HepG2 (cell line): ENCODE measurements at regions not wholly inside any gene's neighbourhood (a gene's known extent, or its start where the extent isn't known, plus 50 kb on each side); places are given as distances from the start of the nearest gene placed in this dataset.

ENCODE experiments used
- ATAC-seq: fragments of 200-7000 bp; cut with Tn5 transposase; 3 replicates; pipeline ENCODE4 v1.9.1; 2020; ENCODE audit warnings: mild to moderate bottlenecking, moderate library complexity
- BruUV-seq: library from RNA; stranded (reverse); fragments of 400-500 nt; replicated peaks from 2 replicates; lab custom pipeline; 2021; lab: Mats Ljungman, UMichigan
- CTCF ChIA-PET: fragments of 300-600 bp; formaldehyde crosslinking; extraction: SDS; loops from one replicate; lab custom pipeline; 2021; ENCODE audit warnings: low total read pairs, inconsistent platforms, low intra/inter-chr PET ratio; lab: Yijun Ruan, JAX
- POLR2A ChIA-PET: fragments of 350-600 bp; sonication (Branson Sonifier 250); formaldehyde crosslinking; loops from one replicate; lab custom pipeline; 2020; ENCODE audit warnings: antibody characterized with exemption, inconsistent platforms; lab: Yijun Ruan, JAX
- DNase-seq: peaks from one replicate; pipeline ENCODE4 v3.0.0-alpha.2; 2015; ENCODE audit warnings: low spot score
- FAIRE-seq: peaks from 3 replicates; lab custom pipeline; 2011; peaks lifted over from hg19 to GRCh38; lab: Jason Lieb, UNC
- H2AFZ ChIP-seq: one replicate; pipeline ENCODE4 v1.6.1; 2011; ENCODE audit warnings: low read length, inconsistent platforms
- H3K27ac ChIP-seq: fragments of 300-600 bp; 3 replicates; pipeline ENCODE4 v1.8.0; 2011; ENCODE audit warnings: mixed run types, mild to moderate bottlenecking, mixed read lengths, low read length, inconsistent platforms; ENCODE audit not compliant: insufficient read depth; ENCODE audit errors: extremely low read length
- H3K27me3 ChIP-seq, 2 experiments: fragments of 200-600 bp in 1 of 2; 2 replicates in 1 of 2; 3 replicates in 1 of 2; pipeline versions ENCODE4 v1.6.0 to v1.8.0; 2011; ENCODE audit warnings: low read length in 2 of 2, mild to moderate bottlenecking in 2 of 2, moderate library complexity in 2 of 2, inconsistent platforms in 1 of 2; ENCODE audit not compliant: insufficient read depth in 2 of 2, control insufficient read depth in 1 of 2
- H3K36me3 ChIP-seq, 2 experiments: fragments of 200-600 bp in 1 of 2; replicated peaks in 1 of 2; 2 replicates in 1 of 2; 3 replicates in 1 of 2; pipeline versions ENCODE4 v1.5.1 to v1.8.0; 2011; ENCODE audit warnings: low read length in 2 of 2, inconsistent platforms in 1 of 2; ENCODE audit not compliant: insufficient read depth in 2 of 2, control insufficient read depth in 1 of 2
- H3K4me1 ChIP-seq: 2 replicates; pipeline ENCODE4 v1.5.1; 2012; ENCODE audit warnings: low read length, inconsistent platforms; ENCODE audit not compliant: insufficient read depth
- H3K4me2 ChIP-seq: 2 replicates; pipeline ENCODE4 v1.6.0; 2011; ENCODE audit warnings: low read depth, low read length, inconsistent platforms
- H3K4me3 ChIP-seq, 3 experiments: fragments of 200-600 bp in 1 of 3; sonication (generic), shearing (Covaris generic) in 1 of 3; replicated peaks in 1 of 3; 2 replicates each; pipeline ENCODE4 v1.5.1; 2011 to 2016; ENCODE audit warnings: low read length in 3 of 3, inconsistent platforms in 2 of 3, low read depth in 2 of 3, mild to moderate bottlenecking in 2 of 3, control low read depth in 1 of 3, mixed read lengths in 1 of 3; ENCODE audit not compliant: insufficient read depth in 1 of 3
- H3K79me2 ChIP-seq: one replicate; pipeline ENCODE4 v1.6.1; 2011; ENCODE audit warnings: low read length, inconsistent platforms; ENCODE audit not compliant: insufficient read depth
- H3K9ac ChIP-seq: 2 replicates; pipeline ENCODE4 v1.6.0; 2011; ENCODE audit warnings: mild to moderate bottlenecking, low read depth, low read length, inconsistent platforms; ENCODE audit not compliant: insufficient read depth
- H3K9me3 ChIP-seq: 2 replicates; pipeline ENCODE4 v1.5.1; 2012; ENCODE audit warnings: mild to moderate bottlenecking, low read length
- H4K20me1 ChIP-seq: 2 replicates; pipeline ENCODE4 v1.6.0; 2011; ENCODE audit warnings: inconsistent platforms, mild to moderate bottlenecking, low read length, moderate library complexity; ENCODE audit not compliant: insufficient read depth
- ELF3 ChIP-seq: IDR thresholded peaks from 2 replicates; pipeline ENCODE4 v1.6.1; 2016; ENCODE audit warnings: missing genetic modification reagents, missing compliant biosample characterization
- FOSL2 ChIP-seq: sonication (generic); formaldehyde crosslinking; IDR thresholded peaks from 2 replicates; pipeline ENCODE4 v1.4.0; 2020; ENCODE audit warnings: missing genetic modification reagents
- MED1 ChIP-seq: sonication (generic); formaldehyde crosslinking; IDR thresholded peaks from 2 replicates; pipeline ENCODE4 v1.4.0; 2020; ENCODE audit warnings: missing genetic modification reagents
- MLXIP ChIP-seq: sonication (generic); formaldehyde crosslinking; IDR thresholded peaks from 2 replicates; pipeline ENCODE4 v1.9.0; 2021; ENCODE audit warnings: missing genetic modification reagents, borderline replicate concordance
- PRDM4 ChIP-seq: sonication (generic); formaldehyde crosslinking; IDR thresholded peaks from 2 replicates; pipeline ENCODE4 v1.9.0; 2021; ENCODE audit warnings: missing genetic modification reagents, borderline replicate concordance
- PRPF4 ChIP-seq: fragments of 200-400 bp; formaldehyde crosslinking; IDR thresholded peaks from 2 replicates; pipeline ENCODE4 v1.6.1; 2016; ENCODE audit warnings: low read length, low read depth; ENCODE audit not compliant: poor library complexity, severe bottlenecking
- RXRB ChIP-seq: IDR thresholded peaks from 2 replicates; pipeline ENCODE4 v1.6.1; 2016; ENCODE audit warnings: borderline replicate concordance, missing genetic modification reagents, missing compliant biosample characterization
- ZFP36 ChIP-seq: fragments of 150-350 bp; IDR thresholded peaks from 2 replicates; pipeline ENCODE4 v1.6.1; 2018; ENCODE audit warnings: borderline replicate concordance, low read length, low read depth; ENCODE audit not compliant: partially characterized antibody
- ZGPAT ChIP-seq: IDR thresholded peaks from 2 replicates; pipeline ENCODE4 v1.6.1; 2016; ENCODE audit warnings: mild to moderate bottlenecking
- ZNF143 ChIP-seq: sonication (generic); formaldehyde crosslinking; IDR thresholded peaks from 2 replicates; pipeline ENCODE4 v1.4.0; 2020; ENCODE audit warnings: missing genetic modification reagents
- ZNF572 ChIP-seq: sonication (generic); formaldehyde crosslinking; IDR thresholded peaks from 2 replicates; pipeline ENCODE4 v1.5.1; 2020; ENCODE audit warnings: mild to moderate bottlenecking, missing genetic modification reagents
- WGBS: methylation state at CpG from one replicate; pipeline ENCODE4 v1.1.6; 2017; ENCODE audit warnings: low lambda C conversion rate; 5-methylcytosine and 5-hydroxymethylcytosine counted together
- in situ Hi-C: cut with HindIII; loops from 2 replicates; pipeline ENCODE4 v1.10.0; 2017; ENCODE audit warnings: low pct_unique_long_range_greater_than_20kb; ENCODE audit not compliant: extremely low pct_ligation_motif_present
- intact Hi-C: fragments of 100-400 bp; cut with micrococcal nuclease; formaldehyde crosslinking; loops from one replicate; pipeline ENCODE4 v1.10.0; 2022; ENCODE audit not compliant: unreplicated experiment

GRCh38 chr5:4054092-4054491 lies 458.5 kb downstream of the IRX1 start:
- no peak overlapping the region for H3K4me2 ChIP-seq
- TF ChIP-seq ZGPAT (CRISPR knock-in tag) (no peak), ZNF572 (CRISPR knock-in tag) (no peak), PRDM4 (no peak), RXRB (CRISPR knock-in tag) (no peak), ZNF143 (CRISPR knock-in tag) (no peak), ELF3 (CRISPR knock-in tag) (no peak), MED1 (CRISPR knock-in tag) (no peak), ZFP36 (no peak), PRPF4 (no peak), MLXIP (CRISPR knock-in tag) (no peak), FOSL2 (CRISPR knock-in tag) (no peak)
- no peak overlapping the region for H3K9ac ChIP-seq
- H3K79me2 ChIP-seq, result no peaks in the 10 kb centered on the region
- in situ Hi-C loops (no loop called here), intact Hi-C loops (no loop called here)
- no peak for DNase-seq
- no peak for ATAC-seq
- ChIA-PET CTCF (no interaction called here), POLR2A (no interaction called here)
- H3K27me3 ChIP-seq, result no peaks in the 10 kb centered on the region
- no peak overlapping the region for H3K4me3 ChIP-seq
- BruUV-seq, result no TSS peak
- H3K36me3 ChIP-seq, result no peaks in the 10 kb centered on the region
- no peak overlapping the region for H2AFZ ChIP-seq
- peaks cover 82% of the 10 kb centered on the region for H3K9me3 ChIP-seq
- 0% methylated on average over 1 of the region's 1 CpG for WGBS
- H4K20me1 ChIP-seq, result no peaks in the 10 kb centered on the region
- FAIRE-seq, result no peak
- no peaks in the 10 kb centered on the region for H3K4me1 ChIP-seq
- no peak overlapping the region for H3K27ac ChIP-seq
